ENCODE measurements at regions not wholly inside any gene's neighbourhood (a gene's known extent, or its start where the extent isn't known, plus 50 kb on each side); places are given as distances from the start of the nearest gene placed in this dataset.

GRCh38 chr1:167149793-167150491, 56.1 kb downstream of the STYXL2 start:
- TF ChIP-seq POLR2AphosphoS5 (IDR thresholded peaks at IDR 0.05; ENCODE audit: low read depth) (no peak), CTCF (IDR thresholded peaks at IDR 0.05; ENCODE audit: insufficient read depth, low read length) (no peak), GABPA (IDR thresholded peaks at IDR 0.05; ENCODE audit: low read depth) (no peak), SPI1 (IDR thresholded peaks at IDR 0.05; ENCODE audit: borderline replicate concordance, low read depth) (no peak), REST (IDR thresholded peaks at IDR 0.05; ENCODE audit: insufficient replicate concordance, low read depth) (no peak)
- no peaks in the 10 kb centered on the region for H3K27me3 ChIP-seq (ENCODE audit: insufficient read depth, poor library complexity, severe bottlenecking)
- H3K27ac ChIP-seq (replicated peaks), result no peak overlapping the region
- DNase-seq (ENCODE audit: low read depth in 1 of 2, low spot score in 1 of 2), result no peak
- H3K4me3 ChIP-seq (replicated peaks; ENCODE audit: insufficient read depth, low read length), result no peak overlapping the region

GRCh38 chr1:167150492-167150833, 56.6 kb downstream of the STYXL2 start:
- H3K4me3 ChIP-seq (replicated peaks; ENCODE audit: insufficient read depth, low read length), result no peak overlapping the region
- no peak for TF ChIP-seq REST (IDR thresholded peaks at IDR 0.05; ENCODE audit: insufficient replicate concordance, low read depth)
- no peak for TF ChIP-seq POLR2AphosphoS5 (IDR thresholded peaks at IDR 0.05; ENCODE audit: low read depth)
- TF ChIP-seq SPI1 (IDR thresholded peaks at IDR 0.05; ENCODE audit: borderline replicate concordance, low read depth), result no peak
- TF ChIP-seq CTCF (IDR thresholded peaks at IDR 0.05; ENCODE audit: insufficient read depth, low read length), result no peak
- TF ChIP-seq GABPA (IDR thresholded peaks at IDR 0.05; ENCODE audit: low read depth), result no peak
- no peaks in the 10 kb centered on the region for H3K27me3 ChIP-seq (ENCODE audit: insufficient read depth, poor library complexity, severe bottlenecking)
- no peak overlapping the region for H3K27ac ChIP-seq (replicated peaks)
- no peak for DNase-seq (ENCODE audit: low read depth in 1 of 2, low spot score in 1 of 2)

GRCh38 chr1:167152192-167152876, 58.5 kb downstream of the STYXL2 start:
- Histone ChIP-seq H3K4me3 (replicated peaks; ENCODE audit: insufficient read depth, low read length) (no peak overlapping the region), H3K27me3 (ENCODE audit: insufficient read depth, poor library complexity, severe bottlenecking) (no peaks in the 10 kb centered on the region), H3K27ac (replicated peaks) (no peak overlapping the region)
- DNase-seq (ENCODE audit: low read depth in 1 of 2, low spot score in 1 of 2), result peak in 1 of 2 experiments; percentile 23
- TF ChIP-seq GABPA (IDR thresholded peaks at IDR 0.05; ENCODE audit: low read depth) (peak; percentile 82), POLR2AphosphoS5 (IDR thresholded peaks at IDR 0.05; ENCODE audit: low read depth) (no peak)

- Histone ChIP-seq H3K27me3 (ENCODE audit: insufficient read depth, poor library complexity, severe bottlenecking) (no peaks in the 10 kb centered on the region), H3K4me3 (replicated peaks; ENCODE audit: insufficient read depth, low read length) (no peak overlapping the region), H3K27ac (replicated peaks) (no peak overlapping the region)
- no peak for DNase-seq (ENCODE audit: low read depth in 1 of 2, low spot score in 1 of 2)
- TF ChIP-seq CTCF (IDR thresholded peaks at IDR 0.05; ENCODE audit: insufficient read depth, low read length) (no peak), POLR2AphosphoS5 (IDR thresholded peaks at IDR 0.05; ENCODE audit: low read depth) (no peak), SPI1 (IDR thresholded peaks at IDR 0.05; ENCODE audit: borderline replicate concordance, low read depth) (no peak), REST (IDR thresholded peaks at IDR 0.05; ENCODE audit: insufficient replicate concordance, low read depth) (no peak), GABPA (IDR thresholded peaks at IDR 0.05; ENCODE audit: low read depth) (no peak)
These were observed 62.6 kb downstream of the STYXL2 start for GRCh38 chr1:167156466-167156865.
